HG03469 (cell line): ENCODE measurements at regions not wholly inside any gene's neighbourhood (a gene's known extent, or its start where the extent isn't known, plus 50 kb on each side); places are given as distances from the start of the nearest gene placed in this dataset.

Source experiments
- ATAC-seq: cut with Tn5 transposase; IDR thresholded peaks from one replicate; pipeline ENCODE4 v1.9.1; 2021; ENCODE audit warnings: mild to moderate bottlenecking, moderate library complexity, moderate number of reproducible peaks; ENCODE audit not compliant: unreplicated experiment

GRCh38 chr18:24530630-24531111 lies 70.2 kb downstream of the HRH4 start:
- ATAC-seq: no peak

- no peak for ATAC-seq
Observed at GRCh38 chr18:24534271-24534670, 73.8 kb downstream of the HRH4 start.

DNA sequence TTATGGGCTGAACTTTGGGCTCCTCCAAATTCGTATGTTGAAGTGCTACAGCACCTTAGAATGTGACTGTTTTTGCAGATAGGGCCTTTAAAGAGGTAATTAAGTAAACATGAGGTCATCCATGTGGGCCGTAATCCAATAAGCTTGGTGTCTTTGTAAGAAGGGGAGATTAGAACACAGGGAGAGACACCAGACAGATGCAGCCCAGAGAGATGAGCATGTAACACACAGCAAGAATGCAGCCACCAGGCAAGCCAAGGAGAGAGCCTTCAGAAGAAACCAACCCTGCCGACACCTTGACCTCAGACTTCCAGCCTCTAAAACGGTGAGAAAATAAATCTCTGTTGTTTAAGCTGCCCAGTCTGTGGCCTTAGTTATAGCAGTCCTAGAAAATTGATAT lies 74.3 kb downstream of the HRH4 start:
- no peak for ATAC-seq

DNA sequence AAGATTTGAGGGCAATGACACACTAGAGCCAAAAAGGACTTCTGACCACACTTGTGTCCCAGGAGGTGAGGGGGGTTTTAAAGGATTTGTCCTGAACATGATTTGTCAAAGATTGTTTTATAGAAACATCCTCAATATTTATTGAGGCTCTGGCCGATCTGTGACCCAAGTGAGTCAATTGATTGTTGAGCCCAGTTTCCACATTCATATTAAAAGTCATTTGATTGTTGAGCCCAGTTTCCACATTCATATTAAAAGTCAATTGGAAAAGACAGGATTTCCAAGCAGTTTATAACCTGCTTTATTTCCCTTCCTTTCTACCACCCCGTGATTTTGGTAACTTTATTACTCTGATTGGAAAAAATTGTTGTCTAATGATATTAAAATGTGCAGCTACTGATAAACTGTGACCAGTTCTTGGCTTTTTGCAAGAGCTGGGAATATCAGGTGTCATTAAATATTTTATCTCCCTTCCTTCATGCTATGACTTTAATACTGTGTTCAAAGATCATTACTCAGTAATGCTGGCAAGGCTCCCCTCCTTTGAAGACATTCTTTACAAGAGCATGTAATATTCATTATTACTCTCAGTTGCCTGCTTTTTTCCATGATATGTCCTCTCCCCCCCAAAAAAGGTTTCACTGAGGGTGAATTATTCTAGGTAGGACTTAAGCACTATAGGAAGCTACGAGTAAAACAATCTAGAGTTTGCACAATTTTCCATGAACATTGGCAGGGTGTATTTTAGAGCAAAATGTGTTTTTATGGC lies 75.3 kb downstream of the HRH4 start:
- no peak for ATAC-seq

DNA sequence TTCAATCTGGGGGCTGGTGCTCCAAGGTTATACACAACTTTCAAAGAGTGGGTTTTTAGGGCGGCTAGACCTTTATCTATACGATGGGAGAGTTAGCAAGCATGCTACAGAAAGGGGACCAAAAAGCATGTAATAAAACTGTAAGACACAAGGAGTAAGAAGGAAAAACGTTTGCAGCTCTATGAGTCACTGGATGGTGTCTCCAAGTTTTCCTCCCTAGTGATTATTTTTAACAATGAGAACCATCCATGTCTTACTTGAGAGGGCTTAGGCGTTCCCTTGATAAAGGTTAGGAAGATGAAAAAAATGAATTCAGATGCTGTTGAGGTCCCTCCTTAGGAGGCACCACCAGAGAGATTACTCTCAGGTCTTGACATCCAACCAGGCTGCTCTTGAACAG lies 75.9 kb downstream of the HRH4 start:
- no peak for ATAC-seq

GRCh38 chr18:24536834-24537233 lies 76.4 kb downstream of the HRH4 start:
- no peak for ATAC-seq

DNA sequence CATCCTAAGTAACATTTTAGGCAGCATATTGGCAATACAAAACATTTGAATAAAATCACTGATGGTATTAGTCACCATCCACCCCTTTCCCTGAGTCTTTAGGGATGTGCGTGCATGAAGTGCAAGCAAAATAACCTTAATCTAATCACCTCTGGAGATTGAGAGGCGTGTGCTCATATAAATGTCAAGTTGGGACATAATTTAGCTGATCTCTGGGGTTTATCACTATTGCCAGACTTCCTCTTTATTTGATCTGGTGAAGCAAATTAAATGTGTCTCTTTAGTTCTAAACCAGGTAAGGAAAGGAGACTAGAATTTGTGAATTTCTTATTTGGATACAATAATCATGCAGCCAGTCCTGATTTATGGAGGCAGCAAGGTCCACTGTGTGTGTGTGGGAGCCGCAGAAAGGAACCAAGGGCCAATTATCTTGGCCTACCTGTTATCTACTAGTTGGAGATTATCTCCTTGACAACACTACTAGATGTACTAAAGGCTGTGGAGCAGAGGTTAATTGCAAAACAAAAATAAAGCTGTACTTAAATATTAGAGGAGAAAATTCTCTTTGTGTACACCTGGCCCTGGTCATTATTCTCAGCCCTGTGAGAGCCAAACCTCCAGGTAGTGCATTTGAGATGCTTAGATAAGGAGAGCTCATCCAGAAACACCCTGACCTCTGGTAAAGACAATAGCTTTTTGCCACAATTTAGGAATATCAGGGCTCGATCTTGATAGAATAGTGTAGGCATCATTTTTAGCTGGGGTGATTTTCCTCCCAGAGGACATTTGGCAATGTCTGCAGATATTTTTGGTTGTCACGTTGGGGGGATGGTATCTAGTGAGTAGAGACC lies 78.2 kb downstream of the HRH4 start:
- ATAC-seq: no peak

- no peak for ATAC-seq
Observed at GRCh38 chr18:24539866-24540617, 79.6 kb downstream of the HRH4 start.

GRCh38 chr18:24540896-24541295 lies 80.5 kb downstream of the HRH4 start:
- no peak for ATAC-seq

- ATAC-seq: no peak
Observed at GRCh38 chr18:24543086-24543794, 82.8 kb downstream of the HRH4 start.

GRCh38 chr18:24543795-24544498 lies 83.5 kb downstream of the HRH4 start:
- ATAC-seq: no peak

DNA sequence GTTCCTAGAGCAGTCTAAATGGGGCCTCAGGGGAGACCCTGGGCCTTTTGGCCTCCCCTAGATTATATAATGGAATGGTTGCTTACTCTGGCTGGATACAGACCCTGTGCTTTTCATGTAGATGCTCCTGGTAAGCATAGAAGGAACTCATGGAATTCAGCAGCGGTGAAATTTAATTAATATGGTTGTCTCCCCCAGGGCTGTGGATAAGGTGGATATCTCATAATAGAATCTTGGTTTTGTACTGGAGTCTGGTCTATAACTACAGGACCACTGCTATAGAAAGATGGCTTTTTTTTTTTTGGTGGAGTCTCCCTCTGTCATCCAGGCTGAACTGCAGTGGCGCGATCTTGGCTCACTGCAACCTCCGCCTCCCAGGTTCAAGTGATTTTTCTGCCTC lies 84.5 kb downstream of the HRH4 start:
- ATAC-seq: no peak

- ATAC-seq: no peak
Observed at GRCh38 chr18:24545651-24546050, 85.2 kb downstream of the HRH4 start.

DNA sequence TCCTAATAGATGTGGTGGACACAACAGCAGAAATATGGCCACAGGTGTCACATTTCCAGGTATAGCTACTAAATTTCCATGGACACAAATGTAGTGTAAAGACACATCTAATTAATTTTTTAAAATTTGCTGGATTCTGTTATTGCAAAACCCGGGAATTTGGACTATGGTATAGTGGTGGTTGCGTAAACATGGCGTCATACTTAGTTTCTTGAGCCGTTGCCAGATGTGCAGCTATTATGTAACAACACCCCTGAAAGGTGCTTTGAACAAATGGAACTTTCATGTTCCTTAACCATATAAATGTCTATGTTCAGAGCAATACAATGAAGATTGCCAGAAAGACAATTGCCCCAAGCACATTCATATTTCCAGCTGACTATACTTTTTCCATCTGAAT lies 85.9 kb downstream of the HRH4 start:
- ATAC-seq: no peak

- ATAC-seq: no peak
Observed at GRCh38 chr18:24548583-24548982, 88.1 kb downstream of the HRH4 start.

- ATAC-seq: no peak
Observed at GRCh38 chr18:24552218-24552617, 91.8 kb downstream of the HRH4 start.

DNA sequence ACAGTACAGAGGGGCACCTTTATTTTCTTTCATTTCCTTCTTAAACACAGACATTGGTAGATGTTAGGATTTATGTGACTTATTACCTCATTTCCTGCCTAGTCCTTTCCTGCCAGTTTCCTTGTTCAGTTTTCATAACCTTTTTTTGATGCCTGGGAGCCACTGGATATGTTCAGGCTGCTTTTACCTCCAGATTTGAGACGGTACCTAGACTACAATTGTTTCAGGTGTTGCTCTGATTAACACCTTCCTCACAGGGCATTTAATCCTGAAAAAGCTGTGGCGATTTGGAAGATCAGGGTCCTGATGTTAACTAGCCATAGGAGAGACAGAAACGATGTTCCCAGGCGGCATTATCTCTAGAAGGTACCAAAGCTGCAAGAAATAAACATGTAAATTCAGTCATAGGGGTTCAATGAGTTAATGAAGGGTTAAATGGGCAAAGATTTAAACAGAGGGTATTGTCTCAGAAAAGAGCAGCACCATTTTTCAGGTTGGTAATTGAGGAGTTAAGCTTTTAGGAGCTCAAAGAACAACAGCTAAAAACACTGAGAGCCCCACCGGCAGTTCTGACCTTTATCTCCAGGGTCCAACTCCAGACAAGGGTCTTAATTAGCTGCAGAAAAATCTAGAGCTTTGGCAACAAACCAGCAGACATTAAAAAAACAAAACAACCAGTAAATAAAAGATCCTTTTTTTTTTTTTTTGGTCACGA lies 93.3 kb downstream of the HRH4 start:
- no peak for ATAC-seq

DNA sequence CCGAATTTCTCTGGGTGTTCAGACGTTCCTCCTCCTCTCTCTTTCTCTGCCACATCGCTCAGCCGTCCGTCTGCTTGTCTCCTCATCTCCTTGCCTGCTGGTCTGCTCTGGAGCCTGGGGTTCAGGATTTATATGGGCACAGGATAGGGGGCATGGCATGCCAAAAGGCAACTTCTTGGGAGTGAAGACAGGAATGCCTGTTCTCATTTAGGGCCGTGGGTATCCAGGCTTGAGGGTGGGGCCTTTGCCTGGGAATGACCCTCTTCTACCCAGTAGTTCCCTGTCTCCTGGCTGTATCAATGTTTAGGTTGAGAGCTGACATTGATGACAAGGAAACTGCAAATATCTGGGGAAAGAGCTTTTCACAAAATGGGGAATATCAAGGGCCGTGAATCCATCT lies 98.0 kb downstream of the HRH4 start:
- no peak for ATAC-seq

- no peak for ATAC-seq
Observed at GRCh38 chr18:24559526-24559925, 99.1 kb downstream of the HRH4 start.
